ENCODE measurements at regions not wholly inside any gene's neighbourhood (a gene's known extent, or its start where the extent isn't known, plus 50 kb on each side); places are given as distances from the start of the nearest gene placed in this dataset.

DNA sequence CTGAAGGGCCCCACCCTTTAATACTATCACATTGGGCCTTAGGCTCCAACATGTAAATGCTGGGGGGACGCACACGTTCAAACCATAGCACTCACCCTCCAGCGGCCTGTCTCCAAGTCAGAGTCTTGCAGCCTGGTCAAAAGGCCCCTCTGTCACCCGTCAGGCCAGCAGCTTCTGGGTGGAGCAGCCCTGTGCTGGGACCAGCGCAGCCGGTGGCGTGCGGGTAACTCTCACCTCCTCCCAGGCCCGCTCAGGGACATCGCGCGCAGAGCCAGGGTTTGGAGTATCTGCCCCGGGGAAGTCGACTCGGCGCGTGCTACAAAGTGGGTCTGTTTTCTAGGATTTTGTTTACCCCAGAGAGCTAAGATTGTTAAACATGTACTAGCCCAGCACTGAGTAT lies 93.0 kb upstream of the COL5A1 start (continued):
- TF ChIP-seq POU5F1 (IDR thresholded peaks at IDR 0.05; ENCODE audit: low read depth, low read length) (no peak), CTBP2 (IDR thresholded peaks at IDR 0.05; ENCODE audit: borderline replicate concordance, insufficient read depth, insufficient read length, low read length) (no peak), HDAC6 (IDR thresholded peaks at IDR 0.05; ENCODE audit: low read depth, low read length) (no peak), JUND (IDR thresholded peaks at IDR 0.05; ENCODE audit: low read length) (no peak), BCL11A (IDR thresholded peaks at IDR 0.05; ENCODE audit: low read depth in 2 of 2, low read length in 2 of 2) (no peak), CEBPB (IDR thresholded peaks at IDR 0.05; ENCODE audit: low read depth, low read length) (no peak)
